ENCODE measurements at regions not wholly inside any gene's neighbourhood (a gene's known extent, or its start where the extent isn't known, plus 50 kb on each side); places are given as distances from the start of the nearest gene placed in this dataset.

GRCh38 chr9:88689509-88690298, 154.7 kb downstream of the NXNL2 start:
- TF ChIP-seq CTCF (IDR thresholded peaks at IDR 0.05) (no peak), POLR2AphosphoS5 (IDR thresholded peaks at IDR 0.05) (no peak)
- 49 to 80% methylated on average over 6 of the region's 6 CpGs for WGBS, 2 donors
- no peak overlapping the region for H3K4me3 ChIP-seq
- H3K27me3 ChIP-seq: no peaks in the 10 kb centered on the region
- DNase-seq: no peak
- intact Hi-C loops (cut with DNase I): no loop called here
- no peaks in the 10 kb centered on the region for H3K9me3 ChIP-seq
- no peaks in the 10 kb centered on the region for H3K36me3 ChIP-seq
- H3K4me1 ChIP-seq: no peaks in the 10 kb centered on the region
- no peak overlapping the region for H3K27ac ChIP-seq

DNA sequence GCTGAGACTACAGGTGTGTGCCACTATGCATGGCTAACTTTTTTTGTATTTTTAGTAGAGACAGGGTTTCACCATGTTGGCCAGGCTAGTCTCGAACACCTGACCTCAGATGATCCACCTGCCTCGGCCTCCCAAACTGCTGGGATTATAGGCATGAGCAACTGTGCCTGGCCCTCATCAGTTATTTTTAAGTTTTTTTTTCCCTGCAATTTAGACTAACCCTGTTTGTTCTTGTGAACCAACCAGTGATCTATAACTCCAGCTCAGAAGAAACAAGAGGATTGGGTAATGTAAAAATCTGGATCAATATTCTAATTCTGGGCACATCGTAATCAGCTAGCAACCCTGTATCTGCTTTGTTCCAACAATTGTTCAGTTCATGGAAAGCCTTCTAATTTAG, 155.7 kb downstream of the NXNL2 start:
- no peaks in the 10 kb centered on the region for H3K9me3 ChIP-seq
- TF ChIP-seq EP300 (IDR thresholded peaks at IDR 0.05) (no peak), CTCF (IDR thresholded peaks at IDR 0.05) (no peak), POLR2A (IDR thresholded peaks at IDR 0.05) (no peak), POLR2AphosphoS5 (IDR thresholded peaks at IDR 0.05) (no peak)
- DNase-seq: no peak
- no peak overlapping the region for H3K27ac ChIP-seq
- H3K4me3 ChIP-seq: no peak overlapping the region
- H3K4me1 ChIP-seq: no peaks in the 10 kb centered on the region
- intact Hi-C loops (cut with DNase I): no loop called here
- H3K36me3 ChIP-seq: no peaks in the 10 kb centered on the region
- no peaks in the 10 kb centered on the region for H3K27me3 ChIP-seq
- 89 to 91% methylated on average over 3 of the region's 3 CpGs for WGBS, 2 donors

DNA sequence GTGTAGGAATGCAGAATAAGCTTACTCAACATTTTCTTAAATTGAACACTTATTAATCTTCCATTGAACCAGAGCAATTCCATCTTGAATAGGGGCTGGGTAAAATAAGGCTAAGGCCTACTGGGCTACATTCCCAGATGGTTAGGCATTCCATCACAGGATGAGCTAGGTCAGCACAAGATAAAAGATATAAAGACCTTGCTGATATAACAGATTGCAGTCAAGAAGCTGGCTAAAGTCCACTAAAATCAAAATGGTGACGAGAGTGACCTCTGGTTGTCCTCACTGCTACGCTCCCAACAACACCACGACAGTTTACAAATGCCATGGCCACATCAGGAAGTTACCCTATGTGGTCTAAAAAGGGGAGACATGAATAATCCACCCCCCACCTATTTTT, 156.1 kb downstream of the NXNL2 start:
- H3K4me3 ChIP-seq: no peak overlapping the region
- intact Hi-C loops (cut with DNase I): no loop called here
- no peaks in the 10 kb centered on the region for H3K4me1 ChIP-seq
- H3K27me3 ChIP-seq: no peaks in the 10 kb centered on the region
- TF ChIP-seq POLR2A (IDR thresholded peaks at IDR 0.05): no peak
- H3K36me3 ChIP-seq: no peaks in the 10 kb centered on the region
- 76 to 84% methylated on average over 3 of the region's 3 CpGs for WGBS, 2 donors
- H3K27ac ChIP-seq: no peak overlapping the region
- H3K9me3 ChIP-seq: no peaks in the 10 kb centered on the region
- no peak for DNase-seq

- 70 to 83% methylated on average over 2 of the region's 2 CpGs for WGBS, 2 donors
- H3K4me1 ChIP-seq: no peaks in the 10 kb centered on the region
- H3K27ac ChIP-seq: no peak overlapping the region
- H3K9me3 ChIP-seq: no peaks in the 10 kb centered on the region
- no peak overlapping the region for H3K4me3 ChIP-seq
- intact Hi-C loops (cut with DNase I): no loop called here
- no peak for DNase-seq
- TF ChIP-seq CTCF (IDR thresholded peaks at IDR 0.05) (no peak), EP300 (IDR thresholded peaks at IDR 0.05) (no peak), POLR2AphosphoS5 (IDR thresholded peaks at IDR 0.05) (no peak), POLR2A (IDR thresholded peaks at IDR 0.05) (no peak)
- H3K27me3 ChIP-seq: no peaks in the 10 kb centered on the region
- no peaks in the 10 kb centered on the region for H3K36me3 ChIP-seq
Observed at GRCh38 chr9:88691811-88692210, 156.8 kb downstream of the NXNL2 start.

GRCh38 chr9:88692827-88693226, 157.8 kb downstream of the NXNL2 start:
- Histone ChIP-seq H3K27ac (no peak overlapping the region), H3K4me1 (no peaks in the 10 kb centered on the region), H3K27me3 (no peaks in the 10 kb centered on the region), H3K4me3 (no peak overlapping the region), H3K9me3 (no peaks in the 10 kb centered on the region), H3K36me3 (no peaks in the 10 kb centered on the region)
- no peak for DNase-seq
- WGBS, 2 donors: 92 to 93% methylated on average over 2 of the region's 2 CpGs
- TF ChIP-seq EP300 (IDR thresholded peaks at IDR 0.05): no peak
- intact Hi-C loops (cut with DNase I): no loop called here

GRCh38 chr9:88694625-88695024, 159.6 kb downstream of the NXNL2 start:
- no peaks in the 10 kb centered on the region for H3K9me3 ChIP-seq
- no peaks in the 10 kb centered on the region for H3K27me3 ChIP-seq
- TF ChIP-seq CTCF (IDR thresholded peaks at IDR 0.05) (no peak), EP300 (IDR thresholded peaks at IDR 0.05) (no peak), POLR2A (IDR thresholded peaks at IDR 0.05) (no peak), POLR2AphosphoS5 (IDR thresholded peaks at IDR 0.05) (no peak)
- WGBS, 2 donors: 69 to 81% methylated on average over 12 of the region's 12 CpGs
- no peak overlapping the region for H3K27ac ChIP-seq
- intact Hi-C loops (cut with DNase I): no loop called here
- DNase-seq: no peak
- peaks cover 0 to 7% (median 3%) of the 10 kb centered on the region in 4 donors for H3K4me1 ChIP-seq
- H3K36me3 ChIP-seq: no peaks in the 10 kb centered on the region
- H3K4me3 ChIP-seq: no peak overlapping the region
